Right cardiac atrium (tissue), 5 donors: ENCODE measurements at regions not wholly inside any gene's neighbourhood (a gene's known extent, or its start where the extent isn't known, plus 50 kb on each side); places are given as distances from the start of the nearest gene placed in this dataset.

Experiments used
- ATAC-seq, 2 donors: fragments of 200-7000 bp; cut with Tn5 transposase; one replicate each; pipeline versions ENCODE4 v1.8.0 to v1.9.1; 2020; ENCODE audit warnings: moderate library complexity in 2 of 2, mild to moderate bottlenecking in 1 of 2
- DNase-seq, 3 donors: peaks; one replicate each; pipeline ENCODE4 v3.0.0-alpha.2; 2020
- H3K27ac ChIP-seq: one replicate; pipeline ENCODE4 v1.5.1; 2013; ENCODE audit warnings: mild to moderate bottlenecking, low read length, control low read depth, moderate library complexity
- H3K27me3 ChIP-seq: one replicate; pipeline ENCODE4 v1.6.1; 2013; ENCODE audit not compliant: control insufficient read depth, insufficient read depth
- H3K4me1 ChIP-seq: one replicate; pipeline ENCODE4 v1.6.1; 2013; ENCODE audit warnings: low read length; ENCODE audit not compliant: control insufficient read depth, insufficient read depth
- H3K4me3 ChIP-seq: one replicate; pipeline ENCODE4 v1.5.1; 2013; ENCODE audit warnings: low read length, control low read depth
- H3K9me3 ChIP-seq: one replicate; pipeline ENCODE4 v1.6.1; 2013; ENCODE audit warnings: low read length; ENCODE audit not compliant: control insufficient read depth
- WGBS: extraction: QIAGEN DNeasy Blood & Tissue Kit; methylation state at CpG from one replicate; pipeline ENCODE4 v1.1.7; 2013; 5-methylcytosine and 5-hydroxymethylcytosine counted together
- intact Hi-C, 4 donors: fragments of 100-400 bp; cut with DNase I; formaldehyde crosslinking; loops; one replicate each; pipeline versions ENCODE4 v1.11.0 to v1.14.0; 2022 to 2023
- donor health status: healthy with polysubstance abuse.
- donor health status: DM: no; HTN: yes; CAD: no.
- donor health status: DM: no; HTN: no; CAD: no.
- donor health status: DM: no; HTN: yes; CAD: no; lungs with severe emphysema.
- donor health status: DM: yes; HTN: yes; CAD: no.

DNA sequence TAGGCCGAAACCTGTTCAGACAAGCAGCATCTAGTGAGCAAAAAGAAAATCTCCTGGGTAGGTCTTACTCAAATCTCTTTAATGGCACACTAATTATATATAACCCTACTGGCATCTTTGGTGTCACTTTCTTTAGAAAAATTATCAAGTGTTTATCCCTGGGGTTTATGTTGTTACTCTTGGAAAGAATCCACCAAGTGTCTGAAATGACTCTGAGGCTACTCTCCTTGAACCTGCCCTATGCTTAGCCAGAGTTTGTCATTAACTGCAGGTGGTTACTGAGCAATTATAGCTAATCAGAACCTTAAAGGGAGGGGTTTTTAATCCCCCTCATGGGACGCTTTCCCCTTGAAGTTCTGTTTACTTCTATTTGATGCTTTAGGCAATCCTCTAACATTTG lies 381.9 kb downstream of the PLK2 start:
- Histone ChIP-seq H3K4me3 (no peak overlapping the region), H3K9me3 (no peaks in the 10 kb centered on the region), H3K27ac (no peak overlapping the region), H3K4me1 (no peaks in the 10 kb centered on the region), H3K27me3 (no peaks in the 10 kb centered on the region)
- DNase-seq (no peak), ATAC-seq (no peak)
- 76% methylated on average over 2 of the region's 2 CpGs for WGBS
- intact Hi-C loops, result no loop called here

GRCh38 chr5:58077416-58077815 lies 382.5 kb downstream of the PLK2 start:
- no peaks in the 10 kb centered on the region for H3K27me3 ChIP-seq
- H3K9me3 ChIP-seq, result no peaks in the 10 kb centered on the region
- H3K27ac ChIP-seq, result no peak overlapping the region
- intact Hi-C loops, result no loop called here
- H3K4me1 ChIP-seq, result no peaks in the 10 kb centered on the region
- H3K4me3 ChIP-seq, result no peak overlapping the region
- peak; percentile 10 to 68 (median 44) for DNase-seq
- 30% methylated on average over 3 of the region's 3 CpGs for WGBS
- ATAC-seq, result peak in 1 of 2 donors; percentile 62

GRCh38 chr5:58076483-58077257 lies 383.2 kb downstream of the PLK2 start:
- no peaks in the 10 kb centered on the region for H3K4me1 ChIP-seq
- ATAC-seq (peak; percentile 33 to 55), DNase-seq (no peak)
- no peak overlapping the region for H3K4me3 ChIP-seq
- WGBS, result 72% methylated on average over 7 of the region's 7 CpGs
- no peaks in the 10 kb centered on the region for H3K9me3 ChIP-seq
- H3K27ac ChIP-seq, result no peak overlapping the region
- H3K27me3 ChIP-seq, result no peaks in the 10 kb centered on the region
- intact Hi-C loops, result no loop called here

DNA sequence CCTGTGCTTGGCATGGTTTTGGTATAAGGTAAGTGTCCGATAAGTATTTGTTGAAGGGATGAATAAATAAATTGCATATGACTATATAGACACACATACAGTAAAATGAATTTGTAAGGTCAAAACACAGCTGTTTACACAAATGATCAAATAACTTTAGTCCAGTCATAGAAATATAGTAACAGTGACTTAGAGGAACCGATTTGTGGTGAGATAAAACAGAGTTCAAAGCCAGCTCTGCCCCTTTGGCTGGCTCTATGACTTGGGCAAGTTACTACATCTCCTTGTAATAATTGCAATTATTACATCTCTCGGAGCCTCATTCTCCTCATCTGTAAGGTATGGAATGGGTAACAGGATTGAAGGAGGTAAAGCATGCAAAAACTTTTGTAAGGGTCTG lies 384.0 kb downstream of the PLK2 start:
- no peak overlapping the region for H3K27ac ChIP-seq
- H3K27me3 ChIP-seq, result no peaks in the 10 kb centered on the region
- H3K4me1 ChIP-seq, result no peaks in the 10 kb centered on the region
- no peak for DNase-seq
- intact Hi-C loops, result no loop called here
- no peaks in the 10 kb centered on the region for H3K9me3 ChIP-seq
- H3K4me3 ChIP-seq, result no peak overlapping the region
- ATAC-seq, result no peak
- 77% methylated on average over 3 of the region's 3 CpGs for WGBS

DNA sequence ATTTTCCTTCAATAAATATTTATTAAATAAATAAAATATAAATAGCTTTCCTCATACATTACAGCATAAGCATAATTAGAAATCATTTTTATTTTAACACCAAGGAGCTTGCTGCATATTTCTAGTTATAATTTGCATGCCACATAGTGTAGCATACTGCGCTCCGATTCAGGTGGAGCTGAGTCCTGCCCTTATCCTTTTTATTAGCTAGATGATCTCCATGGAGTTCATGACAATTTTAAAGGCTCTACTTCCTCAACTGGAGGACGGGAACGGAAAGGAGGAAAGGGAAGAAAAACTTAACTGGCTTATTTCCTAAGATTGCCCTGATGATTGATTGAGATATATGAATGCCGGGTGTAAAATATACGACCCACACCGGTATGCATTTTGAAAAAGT lies 385.2 kb downstream of the PLK2 start:
- intact Hi-C loops, result no loop called here
- no peaks in the 10 kb centered on the region for H3K9me3 ChIP-seq
- DNase-seq, result no peak
- H3K27me3 ChIP-seq, result no peaks in the 10 kb centered on the region
- WGBS, result 68% methylated on average over 7 of the region's 7 CpGs
- H3K4me3 ChIP-seq, result no peak overlapping the region
- H3K4me1 ChIP-seq, result no peaks in the 10 kb centered on the region
- no peak for ATAC-seq
- peak overlapping the region; percentile 13 for H3K27ac ChIP-seq

DNA sequence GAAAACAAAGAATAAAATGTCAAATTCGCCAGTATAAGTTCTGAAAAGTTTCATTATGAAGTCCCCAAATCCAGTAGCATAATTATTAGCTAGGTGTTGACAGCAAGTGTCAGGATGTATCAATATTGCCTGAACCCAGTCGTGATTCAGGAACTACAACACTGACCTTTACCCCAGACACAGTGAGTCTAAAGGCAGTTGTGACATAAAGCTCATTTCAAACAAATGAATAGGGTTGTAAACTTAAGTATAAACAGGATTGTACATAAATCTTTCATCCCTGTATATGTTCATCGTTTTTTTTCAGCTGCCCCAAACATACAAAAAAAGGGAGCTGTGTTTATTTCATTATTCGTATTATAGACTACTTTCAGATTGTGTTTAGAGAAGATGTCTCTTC lies 385.7 kb downstream of the PLK2 start:
- no peak for ATAC-seq
- H3K4me3 ChIP-seq, result no peak overlapping the region
- no peaks in the 10 kb centered on the region for H3K4me1 ChIP-seq
- H3K27ac ChIP-seq, result no peak overlapping the region
- DNase-seq, result no peak
- WGBS, result 72% methylated on average over 4 of the region's 4 CpGs
- H3K9me3 ChIP-seq, result no peaks in the 10 kb centered on the region
- intact Hi-C loops, result no loop called here
- H3K27me3 ChIP-seq, result no peaks in the 10 kb centered on the region

- DNase-seq (no peak), ATAC-seq (no peak)
- WGBS, result 72% methylated on average over 2 of the region's 2 CpGs
- intact Hi-C loops, result no loop called here
- peak overlapping the region; percentile 53 for H3K27ac ChIP-seq
- H3K4me3 ChIP-seq, result no peak overlapping the region
- no peaks in the 10 kb centered on the region for H3K27me3 ChIP-seq
- no peaks in the 10 kb centered on the region for H3K4me1 ChIP-seq
- H3K9me3 ChIP-seq, result no peaks in the 10 kb centered on the region
Measured at GRCh38 chr5:58073243-58073642, 386.6 kb downstream of the PLK2 start.

DNA sequence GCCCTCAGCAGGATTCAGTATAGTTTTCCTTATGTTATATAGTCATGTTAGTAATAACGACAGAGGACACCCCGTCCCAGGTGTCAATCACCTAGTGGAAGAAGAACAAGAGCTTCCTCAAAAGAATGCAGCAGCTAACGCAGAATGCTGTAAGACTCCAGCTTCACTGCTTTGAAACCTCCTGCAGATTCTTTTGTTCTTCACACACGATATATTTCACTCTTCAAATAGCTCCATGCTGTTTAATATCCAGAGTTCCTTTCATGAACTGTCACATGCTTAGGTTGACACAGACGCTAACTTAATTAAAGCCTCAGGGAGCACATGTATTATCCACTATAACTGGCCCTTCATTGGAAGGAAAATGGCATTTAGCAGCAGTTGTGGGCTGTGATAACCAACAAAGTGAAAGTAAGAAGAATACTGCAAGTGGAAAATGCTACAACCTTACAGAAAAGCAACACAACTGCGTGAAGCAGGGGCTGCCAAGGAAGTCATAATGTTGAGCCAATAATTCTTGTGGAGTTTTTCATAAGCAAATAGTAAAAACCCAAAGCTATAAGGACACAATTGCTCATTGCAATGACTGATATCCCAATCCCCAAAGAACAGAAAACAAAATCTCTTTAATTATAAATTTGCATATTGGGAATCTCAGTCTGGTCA lies 387.5 kb downstream of the PLK2 start:
- H3K4me1 ChIP-seq, result no peaks in the 10 kb centered on the region
- no peak overlapping the region for H3K4me3 ChIP-seq
- 35% methylated on average over 6 of the region's 6 CpGs for WGBS

GRCh38 chr5:58071566-58071965 lies 388.3 kb downstream of the PLK2 start:
- intact Hi-C loops, result no loop called here
- Histone ChIP-seq H3K27ac (peak overlapping the region; percentile 29), H3K4me3 (no peak overlapping the region), H3K4me1 (no peaks in the 10 kb centered on the region), H3K9me3 (no peaks in the 10 kb centered on the region), H3K27me3 (no peaks in the 10 kb centered on the region)
- DNase-seq, result peak; percentile 44 to 69 (median 54)
- peak; percentile 90 to 95 for ATAC-seq
- 40% methylated on average over 4 of the region's 4 CpGs for WGBS

More for the DNA sequence above, 387.5 kb downstream of the PLK2 start:
- no peaks in the 10 kb centered on the region for H3K9me3 ChIP-seq
- H3K27ac ChIP-seq, result peak overlapping the region; percentile 51
- ATAC-seq (no peak), DNase-seq (no peak)
- no peaks in the 10 kb centered on the region for H3K27me3 ChIP-seq
- intact Hi-C loops, result no loop called here

DNA sequence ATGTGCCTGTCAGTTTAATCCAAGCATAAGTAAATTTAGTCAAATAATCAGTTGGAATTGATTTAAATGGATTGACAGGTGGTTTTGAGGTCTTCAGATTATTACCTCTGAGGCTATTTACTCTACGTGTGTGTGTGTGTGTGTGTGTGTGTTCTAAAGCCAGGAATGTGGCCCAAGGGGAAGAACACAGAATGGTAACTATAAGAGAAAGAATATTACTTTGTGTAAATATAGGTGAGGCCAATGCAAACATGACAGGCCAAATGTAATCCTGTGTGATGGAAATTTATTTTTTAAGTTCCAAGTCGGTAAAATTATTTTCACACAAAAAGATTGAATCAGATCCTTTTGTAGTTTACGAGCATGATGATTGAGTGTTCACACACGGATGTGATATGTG lies 390.0 kb downstream of the PLK2 start:
- intact Hi-C loops, result loop anchor here in 1 of 4 donors (5.0 kb wide), 1 partner anchor 723 kb away; no protein-coding TSS in a partner anchor
- 92% methylated on average over 4 of the region's 4 CpGs for WGBS
- no peak for ATAC-seq

GRCh38 chr5:58069016-58069705 lies 390.7 kb downstream of the PLK2 start:
- intact Hi-C loops, result loop anchor here in 1 of 4 donors (5.0 kb wide), 1 partner anchor 722 kb away; no protein-coding TSS in a partner anchor
- WGBS, result 96% methylated on average over 31 of the region's 31 CpGs
- Histone ChIP-seq H3K4me3 (no peak overlapping the region), H3K4me1 (no peaks in the 10 kb centered on the region), H3K9me3 (no peaks in the 10 kb centered on the region), H3K27me3 (no peaks in the 10 kb centered on the region), H3K27ac (no peak overlapping the region)
- DNase-seq (peak in 2 of 3 donors; percentile 31 to 45), ATAC-seq (no peak)

More for the DNA sequence above, 390.0 kb downstream of the PLK2 start:
- Histone ChIP-seq H3K27ac (no peak overlapping the region), H3K9me3 (no peaks in the 10 kb centered on the region), H3K27me3 (no peaks in the 10 kb centered on the region), H3K4me3 (no peak overlapping the region), H3K4me1 (no peaks in the 10 kb centered on the region)
- no peak for DNase-seq
